PC-9 (cell line): ENCODE measurements at regions not wholly inside any gene's neighbourhood (a gene's known extent, or its start where the extent isn't known, plus 50 kb on each side); places are given as distances from the start of the nearest gene placed in this dataset.

Experiments
- EZH2 ChIP-seq: fragments of 200-600 bp; sonication (generic); IDR thresholded peaks from 2 replicates; pipeline ENCODE4 v1.8.0; 2017; ENCODE audit warnings: antibody characterized with exemption, low read depth
- TF ChIP-seq, protein P1 (sequence below): fragments of 200-600 bp; sonication (generic); conservative IDR thresholded peaks from 2 replicates; pipeline ENCODE4 v1.6.1; 2017; ENCODE audit warnings: mixed run types, antibody characterized with exemption, mild to moderate bottlenecking, moderate library complexity

DNA sequence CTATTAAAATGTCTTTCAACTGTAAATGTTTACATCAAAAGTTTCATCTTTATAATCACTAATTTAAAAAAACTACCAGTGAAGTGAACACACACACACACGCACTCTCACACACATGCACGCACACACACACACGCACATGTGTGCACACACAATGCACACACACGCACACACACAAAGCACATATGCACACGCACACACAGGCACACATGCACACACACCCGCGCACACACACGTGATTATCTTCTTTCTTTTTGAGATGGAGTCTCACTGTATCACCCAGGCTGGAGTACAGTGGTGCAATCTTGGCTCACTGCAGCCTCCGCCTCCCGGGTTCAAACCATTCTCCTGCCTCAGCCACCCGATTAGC lies 80.0 kb upstream of the FRMD1 start:
- TF ChIP-seq, protein P1, sequence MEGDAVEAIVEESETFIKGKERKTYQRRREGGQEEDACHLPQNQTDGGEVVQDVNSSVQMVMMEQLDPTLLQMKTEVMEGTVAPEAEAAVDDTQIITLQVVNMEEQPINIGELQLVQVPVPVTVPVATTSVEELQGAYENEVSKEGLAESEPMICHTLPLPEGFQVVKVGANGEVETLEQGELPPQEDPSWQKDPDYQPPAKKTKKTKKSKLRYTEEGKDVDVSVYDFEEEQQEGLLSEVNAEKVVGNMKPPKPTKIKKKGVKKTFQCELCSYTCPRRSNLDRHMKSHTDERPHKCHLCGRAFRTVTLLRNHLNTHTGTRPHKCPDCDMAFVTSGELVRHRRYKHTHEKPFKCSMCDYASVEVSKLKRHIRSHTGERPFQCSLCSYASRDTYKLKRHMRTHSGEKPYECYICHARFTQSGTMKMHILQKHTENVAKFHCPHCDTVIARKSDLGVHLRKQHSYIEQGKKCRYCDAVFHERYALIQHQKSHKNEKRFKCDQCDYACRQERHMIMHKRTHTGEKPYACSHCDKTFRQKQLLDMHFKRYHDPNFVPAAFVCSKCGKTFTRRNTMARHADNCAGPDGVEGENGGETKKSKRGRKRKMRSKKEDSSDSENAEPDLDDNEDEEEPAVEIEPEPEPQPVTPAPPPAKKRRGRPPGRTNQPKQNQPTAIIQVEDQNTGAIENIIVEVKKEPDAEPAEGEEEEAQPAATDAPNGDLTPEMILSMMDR, result no peak
- no peak for TF ChIP-seq EZH2
